ENCODE measurements at regions not wholly inside any gene's neighbourhood (a gene's known extent, or its start where the extent isn't known, plus 50 kb on each side); places are given as distances from the start of the nearest gene placed in this dataset.

DNA sequence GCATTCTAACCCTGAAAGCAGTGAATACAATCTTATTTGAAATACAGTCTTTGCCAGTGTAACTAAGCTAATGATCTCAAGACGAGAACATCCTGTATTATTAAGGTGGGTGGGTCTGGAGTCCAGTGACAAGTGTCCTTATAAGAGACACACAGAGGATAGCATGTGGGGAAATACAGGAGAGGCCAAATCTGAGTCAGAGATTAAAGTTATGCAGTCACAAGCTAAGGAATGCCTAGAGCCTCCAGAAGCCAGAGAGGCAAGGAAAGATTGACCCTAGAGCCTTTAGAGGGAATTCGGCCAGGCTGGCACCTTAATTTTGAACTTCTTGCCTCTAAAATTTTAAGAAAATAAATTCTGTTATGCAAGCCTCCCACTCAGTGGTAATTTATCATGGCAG, 87.5 kb upstream of the HGF start:
- TF ChIP-seq, protein P1, sequence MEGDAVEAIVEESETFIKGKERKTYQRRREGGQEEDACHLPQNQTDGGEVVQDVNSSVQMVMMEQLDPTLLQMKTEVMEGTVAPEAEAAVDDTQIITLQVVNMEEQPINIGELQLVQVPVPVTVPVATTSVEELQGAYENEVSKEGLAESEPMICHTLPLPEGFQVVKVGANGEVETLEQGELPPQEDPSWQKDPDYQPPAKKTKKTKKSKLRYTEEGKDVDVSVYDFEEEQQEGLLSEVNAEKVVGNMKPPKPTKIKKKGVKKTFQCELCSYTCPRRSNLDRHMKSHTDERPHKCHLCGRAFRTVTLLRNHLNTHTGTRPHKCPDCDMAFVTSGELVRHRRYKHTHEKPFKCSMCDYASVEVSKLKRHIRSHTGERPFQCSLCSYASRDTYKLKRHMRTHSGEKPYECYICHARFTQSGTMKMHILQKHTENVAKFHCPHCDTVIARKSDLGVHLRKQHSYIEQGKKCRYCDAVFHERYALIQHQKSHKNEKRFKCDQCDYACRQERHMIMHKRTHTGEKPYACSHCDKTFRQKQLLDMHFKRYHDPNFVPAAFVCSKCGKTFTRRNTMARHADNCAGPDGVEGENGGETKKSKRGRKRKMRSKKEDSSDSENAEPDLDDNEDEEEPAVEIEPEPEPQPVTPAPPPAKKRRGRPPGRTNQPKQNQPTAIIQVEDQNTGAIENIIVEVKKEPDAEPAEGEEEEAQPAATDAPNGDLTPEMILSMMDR (IDR thresholded peaks at IDR 0.05), result no peak
- TF ChIP-seq POLR2A (IDR thresholded peaks at IDR 0.05), result no peak
